Endothelial cell of umbilical vein (primary cell): ENCODE measurements at regions not wholly inside any gene's neighbourhood (a gene's known extent, or its start where the extent isn't known, plus 50 kb on each side); places are given as distances from the start of the nearest gene placed in this dataset.

ENCODE experiments used
- BruUV-seq: library from RNA; stranded (reverse); fragments of 400-500 nt; replicated peaks from 2 replicates; lab custom pipeline; 2021; lab: Mats Ljungman, UMichigan
- CTCF ChIA-PET: fragments of 300-600, 350-600 bp; sonication (Branson Sonifier 250); formaldehyde crosslinking; loops from one replicate; lab custom pipeline; 2021; ENCODE audit warnings: antibody characterized with exemption, inconsistent platforms; lab: Charles Lee
- POLR2A ChIA-PET: fragments of 300-600, 350-600 bp; sonication (Branson Sonifier 250); formaldehyde crosslinking; loops from one replicate; lab custom pipeline; 2021; ENCODE audit warnings: antibody characterized with exemption, inconsistent platforms; lab: Charles Lee
- DNase-seq: peaks from one replicate; pipeline ENCODE4 v3.0.0-alpha.2; 2011; ENCODE audit warnings: low read depth, low spot score
- FAIRE-seq: peaks from 2 replicates; lab custom pipeline; 2011; peaks lifted over from hg19 to GRCh38; lab: Jason Lieb, UNC
- H2AFZ ChIP-seq: 2 replicates; pipeline ENCODE4 v1.6.0; 2012; ENCODE audit warnings: low read depth, low read length, control low read depth, inconsistent platforms
- H3K27ac ChIP-seq: 2 replicates; pipeline ENCODE4 v1.5.1; 2011; ENCODE audit warnings: low read depth, mild to moderate bottlenecking, control low read depth, low read length, moderate library complexity; ENCODE audit not compliant: insufficient read depth
- H3K27me3 ChIP-seq, 2 experiments: 2 replicates each; pipeline versions ENCODE4 v1.6.0 to v1.6.1; 2011; ENCODE audit warnings: low read length in 2 of 2, mixed read lengths in 1 of 2; ENCODE audit not compliant: control insufficient read depth in 2 of 2, insufficient read depth in 2 of 2
- H3K36me3 ChIP-seq, 2 experiments: 2 replicates in 1 of 2; 3 replicates in 1 of 2; pipeline ENCODE4 v1.5.1; 2011; ENCODE audit warnings: low read length in 2 of 2, mild to moderate bottlenecking in 1 of 2, moderate library complexity in 1 of 2; ENCODE audit not compliant: control insufficient read depth in 2 of 2, insufficient read depth in 2 of 2; ENCODE audit errors: extremely low read depth in 1 of 2
- H3K4me1 ChIP-seq: 3 replicates; pipeline ENCODE4 v1.5.1; 2011; ENCODE audit warnings: mild to moderate bottlenecking, low read length; ENCODE audit not compliant: control insufficient read depth, insufficient read depth; ENCODE audit errors: extremely low read depth
- H3K4me2 ChIP-seq: 2 replicates; pipeline ENCODE4 v1.6.1; 2011; ENCODE audit warnings: low read length, control low read depth, mixed read lengths; ENCODE audit not compliant: insufficient read depth
- H3K4me3 ChIP-seq, 3 experiments: fragments of 200-600 bp in 1 of 3; sonication (generic), shearing (Covaris generic) in 1 of 3; replicated peaks in 1 of 3; 2 replicates each; pipeline ENCODE4 v1.5.1; 2011 to 2016; ENCODE audit warnings: control low read depth in 3 of 3, low read length in 3 of 3, mild to moderate bottlenecking in 2 of 3, inconsistent platforms in 1 of 3, low read depth in 1 of 3, moderate library complexity in 1 of 3; ENCODE audit not compliant: insufficient read depth in 1 of 3
- H3K79me2 ChIP-seq: 2 replicates; pipeline ENCODE4 v1.6.0; 2012; ENCODE audit warnings: low read length, inconsistent platforms; ENCODE audit not compliant: control insufficient read depth, insufficient read depth
- H3K9ac ChIP-seq: replicated peaks from 2 replicates; pipeline ENCODE3; 2011; ENCODE audit warnings: low read length, control low read depth; ENCODE audit not compliant: insufficient read depth; ENCODE audit errors: extremely low read depth
- H3K9me1 ChIP-seq: replicated peaks from 3 replicates; pipeline ENCODE4 v1.6.0; 2011; ENCODE audit warnings: mild to moderate bottlenecking, low read length; ENCODE audit not compliant: control insufficient read depth, insufficient read depth; ENCODE audit errors: extremely low read depth
- H3K9me3 ChIP-seq: replicated peaks from 2 replicates; pipeline ENCODE4 v1.5.1; 2012; ENCODE audit warnings: low read length, inconsistent platforms; ENCODE audit not compliant: control insufficient read depth, insufficient read depth
- H4K20me1 ChIP-seq: replicated peaks from 2 replicates; pipeline ENCODE3; 2011; ENCODE audit warnings: mild to moderate bottlenecking, low read length; ENCODE audit not compliant: control insufficient read depth, insufficient read depth; ENCODE audit errors: extremely low read depth
- EZH2 ChIP-seq: IDR thresholded peaks from 2 replicates; pipeline ENCODE4 v1.6.1; 2012; ENCODE audit warnings: borderline replicate concordance, low read depth, mild to moderate bottlenecking, moderate library complexity, low read length, inconsistent platforms; ENCODE audit not compliant: severe bottlenecking
- FOS ChIP-seq: IDR thresholded peaks from 2 replicates; pipeline ENCODE4 v1.6.1; 2011; ENCODE audit warnings: mild to moderate bottlenecking, low read length, moderate library complexity, borderline replicate concordance; ENCODE audit not compliant: insufficient read depth
- GATA2 ChIP-seq: IDR thresholded peaks from 2 replicates; pipeline ENCODE4 v1.7.0; 2011; ENCODE audit warnings: low read depth, mild to moderate bottlenecking, moderate library complexity, mixed read lengths, low read length; ENCODE audit not compliant: insufficient read length, insufficient read depth
- JUN ChIP-seq: IDR thresholded peaks from 2 replicates; pipeline ENCODE4 v1.6.1; 2011; ENCODE audit warnings: borderline replicate concordance, low read depth; ENCODE audit not compliant: insufficient read length, insufficient read depth
- MYC ChIP-seq: IDR thresholded peaks from one replicate; pipeline ENCODE4 v1.6.1; 2011; ENCODE audit warnings: mild to moderate bottlenecking, low read depth, low read length
- POLR2A ChIP-seq: IDR thresholded peaks from 2 replicates; pipeline ENCODE4 v1.6.1; 2012; ENCODE audit warnings: low read depth, mild to moderate bottlenecking, control low read depth, low read length
- POLR2AphosphoS5 ChIP-seq: IDR thresholded peaks from 2 replicates; pipeline ENCODE4 v1.6.1; 2012; ENCODE audit warnings: low read depth, mild to moderate bottlenecking, control low read depth, low read length, moderate library complexity; ENCODE audit not compliant: insufficient read depth
- dilution Hi-C: fragments of 300-500 bp; cut with MboI; formaldehyde crosslinking; loops from one replicate; pipeline ENCODE4 v1.15.0; 2019; ENCODE audit warnings: low sequenced_read_pairs; ENCODE audit not compliant: extremely low pct_ligation_motif_present
- intact Hi-C: fragments of 100-400 bp; cut with micrococcal nuclease; formaldehyde crosslinking; loops from one replicate; pipeline ENCODE4 v1.10.0; 2022
- TF ChIP-seq, protein P1 (sequence below): IDR thresholded peaks from 2 replicates; pipeline ENCODE4 v1.6.1; 2011; ENCODE audit not compliant: insufficient read depth, insufficient read length
- TF ChIP-seq, protein P2 (sequence below), 2 donors: IDR thresholded peaks; 1 replicate in 1 of 2; 2 replicates in 1 of 2; pipeline ENCODE4 v1.5.1; 2011; ENCODE audit warnings: low read length in 2 of 2, mild to moderate bottlenecking in 2 of 2, moderate library complexity in 2 of 2, control low read depth in 1 of 2, inconsistent platforms in 1 of 2, low read depth in 1 of 2; ENCODE audit not compliant: insufficient read depth in 1 of 2; ENCODE audit errors: extremely low read depth in 1 of 2

DNA sequence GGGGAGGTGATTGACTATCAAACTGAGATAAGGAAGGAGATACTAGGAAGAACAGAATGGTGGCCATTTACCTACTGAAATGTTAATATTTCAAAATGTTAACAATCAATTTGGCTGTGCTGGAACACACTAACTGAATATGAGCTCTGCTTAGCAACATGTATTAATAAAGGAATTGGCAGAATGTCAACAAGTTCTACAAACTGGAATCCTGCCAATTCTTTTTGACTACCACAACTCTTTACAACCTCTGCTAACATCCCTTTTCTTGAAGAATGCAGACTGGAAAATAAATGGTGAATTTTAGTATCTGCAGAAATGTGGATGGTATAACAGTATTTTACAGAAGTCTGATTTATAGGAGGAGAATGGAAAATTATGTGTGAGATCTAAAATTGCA, 446.4 kb downstream of the ISL1 start:
- H3K4me3 ChIP-seq: no peak overlapping the region
- dilution Hi-C loops: no loop called here
- FAIRE-seq (peak; percentile 35), DNase-seq (peak; percentile 87)
- no peaks in the 10 kb centered on the region for H3K79me2 ChIP-seq
- no peaks in the 10 kb centered on the region for H4K20me1 ChIP-seq
- BruUV-seq: no TSS peak
- H3K9me3 ChIP-seq: no peaks in the 10 kb centered on the region
- H3K4me2 ChIP-seq: peak overlapping the region; percentile 16
- TF ChIP-seq, protein P1, sequence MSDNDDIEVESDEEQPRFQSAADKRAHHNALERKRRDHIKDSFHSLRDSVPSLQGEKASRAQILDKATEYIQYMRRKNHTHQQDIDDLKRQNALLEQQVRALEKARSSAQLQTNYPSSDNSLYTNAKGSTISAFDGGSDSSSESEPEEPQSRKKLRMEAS: no peak
- TF ChIP-seq EZH2 (no peak), POLR2A (no peak), POLR2AphosphoS5 (no peak), JUN (no peak), GATA2 (no peak), MYC (no peak), FOS (no peak)
- TF ChIP-seq, protein P2, sequence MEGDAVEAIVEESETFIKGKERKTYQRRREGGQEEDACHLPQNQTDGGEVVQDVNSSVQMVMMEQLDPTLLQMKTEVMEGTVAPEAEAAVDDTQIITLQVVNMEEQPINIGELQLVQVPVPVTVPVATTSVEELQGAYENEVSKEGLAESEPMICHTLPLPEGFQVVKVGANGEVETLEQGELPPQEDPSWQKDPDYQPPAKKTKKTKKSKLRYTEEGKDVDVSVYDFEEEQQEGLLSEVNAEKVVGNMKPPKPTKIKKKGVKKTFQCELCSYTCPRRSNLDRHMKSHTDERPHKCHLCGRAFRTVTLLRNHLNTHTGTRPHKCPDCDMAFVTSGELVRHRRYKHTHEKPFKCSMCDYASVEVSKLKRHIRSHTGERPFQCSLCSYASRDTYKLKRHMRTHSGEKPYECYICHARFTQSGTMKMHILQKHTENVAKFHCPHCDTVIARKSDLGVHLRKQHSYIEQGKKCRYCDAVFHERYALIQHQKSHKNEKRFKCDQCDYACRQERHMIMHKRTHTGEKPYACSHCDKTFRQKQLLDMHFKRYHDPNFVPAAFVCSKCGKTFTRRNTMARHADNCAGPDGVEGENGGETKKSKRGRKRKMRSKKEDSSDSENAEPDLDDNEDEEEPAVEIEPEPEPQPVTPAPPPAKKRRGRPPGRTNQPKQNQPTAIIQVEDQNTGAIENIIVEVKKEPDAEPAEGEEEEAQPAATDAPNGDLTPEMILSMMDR (IDR thresholded peaks at IDR 0.05; ENCODE audit: extremely low read depth in 1 of 2, insufficient read depth in 1 of 2, low read depth in 1 of 2, low read length in 2 of 2): no peak
- ChIA-PET CTCF (interaction anchor here (0.7 to 1.7 kb wide), 7 partner anchors 8 to 526 kb away, joined by 3 to 6 read pairs (median 3); partner anchors contain the start of gene ISL1), POLR2A (no interaction called here)
- H3K9me1 ChIP-seq: no peaks in the 10 kb centered on the region
- H3K36me3 ChIP-seq: no peaks in the 10 kb centered on the region
- intact Hi-C loops: loop anchor here (2.0 kb wide), 1 partner anchor 19 kb away; no protein-coding TSS in a partner anchor
- H3K4me1 ChIP-seq: peaks cover 15% of the 10 kb centered on the region
- H3K27me3 ChIP-seq: no peaks in the 10 kb centered on the region
- H2AFZ ChIP-seq: no peak overlapping the region
- no peak overlapping the region for H3K27ac ChIP-seq
- no peak overlapping the region for H3K9ac ChIP-seq
